PFSK-1 (cell line): ENCODE measurements at regions not wholly inside any gene's neighbourhood (a gene's known extent, or its start where the extent isn't known, plus 50 kb on each side); places are given as distances from the start of the nearest gene placed in this dataset.

Source experiments
- POLR2AphosphoS5 ChIP-seq: IDR thresholded peaks from 2 replicates; pipeline ENCODE4 v1.6.1; 2012; ENCODE audit warnings: low read depth, mild to moderate bottlenecking, control low read depth, low read length, moderate library complexity
- SIN3A ChIP-seq: IDR thresholded peaks from 2 replicates; pipeline ENCODE4 v1.6.1; 2012; ENCODE audit warnings: mild to moderate bottlenecking, low read length, moderate library complexity, borderline replicate concordance; ENCODE audit not compliant: insufficient read depth
- TAF1 ChIP-seq: IDR thresholded peaks from 2 replicates; pipeline ENCODE4 v1.6.1; 2012; ENCODE audit warnings: low read length, control low read depth, borderline replicate concordance; ENCODE audit not compliant: insufficient read depth

DNA sequence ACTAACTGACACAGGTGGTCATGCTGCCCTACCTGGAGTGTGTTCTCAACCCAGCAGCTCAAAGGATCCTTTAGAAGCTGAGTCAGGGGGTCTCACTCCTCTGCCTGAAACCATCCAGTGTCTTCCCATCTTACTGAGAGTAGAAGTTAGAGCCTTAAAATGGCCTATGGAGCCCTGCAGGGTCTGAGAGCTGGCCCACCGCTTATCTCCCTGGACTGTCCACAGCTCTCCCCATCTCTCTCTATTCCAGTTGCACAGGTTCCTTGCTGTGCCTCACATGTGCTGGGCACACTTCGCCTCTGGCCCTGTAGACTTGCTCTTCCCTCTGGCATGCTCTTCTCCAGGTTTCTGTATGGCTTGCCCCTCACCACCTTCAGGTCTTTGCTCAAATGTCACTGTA, 148.6 kb upstream of the CACNA1E start:
- TF ChIP-seq POLR2AphosphoS5 (no peak), SIN3A (no peak), TAF1 (no peak)
